Adrenal gland (tissue), 9 donors: ENCODE measurements at regions not wholly inside any gene's neighbourhood (a gene's known extent, or its start where the extent isn't known, plus 50 kb on each side); places are given as distances from the start of the nearest gene placed in this dataset.

Experiments used
- DNase-seq, 7 donors: peaks; one replicate each; pipeline ENCODE4 v3.0.0-alpha.2; 2019 to 2020
- H3K27ac ChIP-seq, 5 donors: fragments of 200-600 bp; sonication (generic) in 4 of 5; 1 replicate in 3 of 5; 2 replicates in 2 of 5; pipeline versions ENCODE4 v1.5.1 to v1.8.0; 2016 to 2020; ENCODE audit warnings: mild to moderate bottlenecking in 1 of 5
- H3K27me3 ChIP-seq: fragments of 200-600 bp; 2 replicates; pipeline ENCODE4 v1.8.0; 2021
- H3K36me3 ChIP-seq, 2 donors: fragments of 200-600 bp; replicated peaks in 1 of 2; 1 replicate in 1 of 2; 2 replicates in 1 of 2; pipeline versions ENCODE4 v1.5.1 to v1.8.0; 2018 to 2022
- H3K4me1 ChIP-seq, 2 donors: fragments of 200-600 bp; replicated peaks in 1 of 2; 1 replicate in 1 of 2; 2 replicates in 1 of 2; pipeline versions ENCODE4 v1.5.1 to v1.8.0; 2018 to 2021
- H3K4me3 ChIP-seq, 4 donors: fragments of 200-600 bp; sonication (generic) in 3 of 4; one replicate each; pipeline ENCODE4 v1.5.1; 2016 to 2018
- H3K9me3 ChIP-seq, 3 donors: fragments of 200-600 bp; sonication (generic) in 1 of 3; replicated peaks in 1 of 3; 1 replicate in 2 of 3; 2 replicates in 1 of 3; pipeline versions ENCODE4 v1.5.1 to v1.8.0; 2016 to 2021
- CTCF ChIP-seq, 6 experiments: fragments of 450-650 bp in 4 of 6; fragments of 200-600 bp in 2 of 6; sonication (generic) in 1 of 6; IDR thresholded peaks; 1 replicate in 5 of 6; 2 replicates in 1 of 6; pipeline versions ENCODE4 v1.5.1 to v1.8.0; 2016 to 2021; ENCODE audit warnings: antibody characterized with exemption in 6 of 6, mild to moderate bottlenecking in 2 of 6, moderate library complexity in 1 of 6
- POLR2A ChIP-seq, 2 donors: fragments of 450-650 bp; IDR thresholded peaks; one replicate each; pipeline ENCODE4 v1.6.1; 2017; ENCODE audit warnings: antibody characterized with exemption in 2 of 2, mild to moderate bottlenecking in 2 of 2, moderate library complexity in 1 of 2
- WGBS, 4 donors: extraction: QIAGEN DNeasy Blood & Tissue Kit in 2 of 4; methylation state at CpG; one replicate each; pipeline versions ENCODE4 v1.1.5 to v1.1.7; 2013 to 2017; 5-methylcytosine and 5-hydroxymethylcytosine counted together
- intact Hi-C, 2 donors: fragments of 100-400 bp; cut with DNase I; formaldehyde crosslinking; loops; one replicate each; pipeline versions ENCODE4 v1.14.1 to v1.15.0; 2022 to 2023
- donor health status: healthy with polysubstance abuse.
- donor health status: Bipolar disorder and iron deficiency.
- donor health status: DM: yes; HTN: yes; CAD: no.
- donor health status: DM: no; HTN: no; CAD: no.
- donor health status: DM: no; HTN: no; CAD: no.

- H3K4me1 ChIP-seq, result no peaks in the 10 kb centered on the region
- no peak for DNase-seq
- no peak overlapping the region for H3K27ac ChIP-seq
- no peaks in the 10 kb centered on the region for H3K36me3 ChIP-seq
- no peaks in the 10 kb centered on the region for H3K27me3 ChIP-seq
- intact Hi-C loops, result no loop called here
- TF ChIP-seq POLR2A (IDR thresholded peaks at IDR 0.05) (no peak), CTCF (IDR thresholded peaks at IDR 0.05) (no peak)
- no peaks in the 10 kb centered on the region for H3K9me3 ChIP-seq
- WGBS, 4 donors, result 60 to 66% (median 65%) methylated on average over 13 of the region's 13 CpGs
- H3K4me3 ChIP-seq, result no peak overlapping the region
Measured at GRCh38 chr16:54632322-54633220, 298.1 kb upstream of the IRX5 start.

DNA sequence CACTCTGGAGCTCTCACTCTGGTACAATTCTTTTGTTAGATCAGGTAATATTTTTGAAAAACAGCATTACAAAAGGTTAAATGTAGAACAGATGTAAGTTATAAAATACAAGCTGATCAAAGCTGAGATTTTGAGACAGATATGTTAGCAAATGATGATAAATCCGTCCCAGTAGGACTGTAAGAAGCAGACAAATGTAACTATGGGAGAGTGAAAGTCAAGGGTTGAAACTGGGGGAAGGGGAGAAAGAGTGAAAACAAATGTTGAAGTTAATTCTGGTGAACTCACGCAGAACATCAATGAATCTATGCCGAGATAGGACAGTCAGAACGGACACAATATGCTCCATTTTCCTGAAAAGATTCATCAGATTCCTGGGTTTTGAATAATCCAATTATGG is 298.9 kb upstream of the IRX5 start:
- no peaks in the 10 kb centered on the region for H3K9me3 ChIP-seq
- no peak overlapping the region for H3K27ac ChIP-seq
- no peak for DNase-seq
- 50 to 71% (median 60%) methylated on average over 4 of the region's 4 CpGs for WGBS, 4 donors
- H3K36me3 ChIP-seq, result no peaks in the 10 kb centered on the region
- no peak for TF ChIP-seq CTCF (IDR thresholded peaks at IDR 0.05)
- TF ChIP-seq POLR2A (IDR thresholded peaks at IDR 0.05), result no peak
- H3K4me3 ChIP-seq, result no peak overlapping the region
- intact Hi-C loops, result no loop called here
- H3K27me3 ChIP-seq, result no peaks in the 10 kb centered on the region
- no peaks in the 10 kb centered on the region for H3K4me1 ChIP-seq

GRCh38 chr16:54630284-54630967 is 300.2 kb upstream of the IRX5 start:
- DNase-seq, result no peak
- TF ChIP-seq POLR2A (IDR thresholded peaks at IDR 0.05) (no peak), CTCF (IDR thresholded peaks at IDR 0.05) (no peak)
- intact Hi-C loops, result no loop called here
- WGBS, 4 donors, result 71 to 86% (median 77%) methylated on average over 4 of the region's 4 CpGs
- no peaks in the 10 kb centered on the region for H3K4me1 ChIP-seq
- H3K36me3 ChIP-seq, result no peaks in the 10 kb centered on the region
- no peak overlapping the region for H3K27ac ChIP-seq
- H3K4me3 ChIP-seq, result no peak overlapping the region
- H3K9me3 ChIP-seq, result no peaks in the 10 kb centered on the region
- no peaks in the 10 kb centered on the region for H3K27me3 ChIP-seq

- 59 to 69% (median 63%) methylated on average over 17 of the region's 17 CpGs for WGBS, 4 donors
- no peak for DNase-seq
- Histone ChIP-seq H3K27me3 (no peaks in the 10 kb centered on the region), H3K27ac (no peak overlapping the region), H3K4me1 (no peaks in the 10 kb centered on the region), H3K4me3 (no peak overlapping the region), H3K36me3 (no peaks in the 10 kb centered on the region), H3K9me3 (no peaks in the 10 kb centered on the region)
- TF ChIP-seq CTCF (IDR thresholded peaks at IDR 0.05) (no peak), POLR2A (IDR thresholded peaks at IDR 0.05) (no peak)
- intact Hi-C loops, result no loop called here
Measured at GRCh38 chr16:54628796-54629625, 301.7 kb upstream of the IRX5 start.
